ENCODE measurements at regions not wholly inside any gene's neighbourhood (a gene's known extent, or its start where the extent isn't known, plus 50 kb on each side); places are given as distances from the start of the nearest gene placed in this dataset.

- in situ Hi-C loops (cut with HindIII; ENCODE audit: low pct_unique_long_range_greater_than_20kb, low sequenced_read_pairs): no loop called here
- no peak for DNase-seq (ENCODE audit: low read depth)
These were observed 292.1 kb downstream of the DIPK2A start for GRCh38 chr3:144263706-144264105.

- in situ Hi-C loops (cut with HindIII; ENCODE audit: low pct_unique_long_range_greater_than_20kb, low sequenced_read_pairs): no loop called here
- DNase-seq (ENCODE audit: low read depth): no peak
These were observed 292.7 kb downstream of the DIPK2A start for GRCh38 chr3:144264350-144264749.

- in situ Hi-C loops (cut with HindIII; ENCODE audit: low pct_unique_long_range_greater_than_20kb, low sequenced_read_pairs): no loop called here
- DNase-seq (ENCODE audit: low read depth): no peak
These were observed 293.2 kb downstream of the DIPK2A start for GRCh38 chr3:144264794-144265193.

GRCh38 chr3:144265542-144266100 is 294.0 kb downstream of the DIPK2A start:
- in situ Hi-C loops (cut with HindIII; ENCODE audit: low pct_unique_long_range_greater_than_20kb, low sequenced_read_pairs): no loop called here
- DNase-seq (ENCODE audit: low read depth): no peak

GRCh38 chr3:144270100-144270499 is 298.5 kb downstream of the DIPK2A start:
- DNase-seq (ENCODE audit: low read depth): no peak
- in situ Hi-C loops (cut with HindIII; ENCODE audit: low pct_unique_long_range_greater_than_20kb, low sequenced_read_pairs): no loop called here

- peak; percentile 68 for DNase-seq (ENCODE audit: low read depth)
These were observed 301.1 kb downstream of the DIPK2A start for GRCh38 chr3:144272680-144273079.

GRCh38 chr3:144273601-144274000 is 302.0 kb downstream of the DIPK2A start:
- no peak for DNase-seq (ENCODE audit: low read depth)
- in situ Hi-C loops (cut with HindIII; ENCODE audit: low pct_unique_long_range_greater_than_20kb, low sequenced_read_pairs): no loop called here

More at GRCh38 chr3:144272680-144273079, 301.1 kb downstream of the DIPK2A start:
- in situ Hi-C loops (cut with HindIII; ENCODE audit: low pct_unique_long_range_greater_than_20kb, low sequenced_read_pairs): no loop called here

- in situ Hi-C loops (cut with HindIII; ENCODE audit: low pct_unique_long_range_greater_than_20kb, low sequenced_read_pairs): no loop called here
- no peak for DNase-seq (ENCODE audit: low read depth)
These were observed 303.4 kb downstream of the DIPK2A start for GRCh38 chr3:144275005-144275404.

- DNase-seq (ENCODE audit: low read depth): no peak
- in situ Hi-C loops (cut with HindIII; ENCODE audit: low pct_unique_long_range_greater_than_20kb, low sequenced_read_pairs): no loop called here
These were observed 310.7 kb downstream of the DIPK2A start for GRCh38 chr3:144282313-144282712.

GRCh38 chr3:144286235-144286910 is 314.8 kb downstream of the DIPK2A start:
- no peak for DNase-seq (ENCODE audit: low read depth)
- in situ Hi-C loops (cut with HindIII; ENCODE audit: low pct_unique_long_range_greater_than_20kb, low sequenced_read_pairs): no loop called here

- no peak for DNase-seq (ENCODE audit: low read depth)
- in situ Hi-C loops (cut with HindIII; ENCODE audit: low pct_unique_long_range_greater_than_20kb, low sequenced_read_pairs): no loop called here
These were observed 315.4 kb downstream of the DIPK2A start for GRCh38 chr3:144287001-144287400.

- DNase-seq (ENCODE audit: low read depth): no peak
- in situ Hi-C loops (cut with HindIII; ENCODE audit: low pct_unique_long_range_greater_than_20kb, low sequenced_read_pairs): no loop called here
These were observed 317.4 kb downstream of the DIPK2A start for GRCh38 chr3:144289057-144289456.

GRCh38 chr3:144294659-144295538 is 323.3 kb downstream of the DIPK2A start:
- in situ Hi-C loops (cut with HindIII; ENCODE audit: low pct_unique_long_range_greater_than_20kb, low sequenced_read_pairs): no loop called here
- DNase-seq (ENCODE audit: low read depth): no peak

- in situ Hi-C loops (cut with HindIII; ENCODE audit: low pct_unique_long_range_greater_than_20kb, low sequenced_read_pairs): no loop called here
- DNase-seq (ENCODE audit: low read depth): no peak
These were observed 324.0 kb downstream of the DIPK2A start for GRCh38 chr3:144295613-144296012.

- in situ Hi-C loops (cut with HindIII; ENCODE audit: low pct_unique_long_range_greater_than_20kb, low sequenced_read_pairs): no loop called here
- DNase-seq (ENCODE audit: low read depth): no peak
These were observed 325.2 kb downstream of the DIPK2A start for GRCh38 chr3:144296808-144297207.

- no peak for DNase-seq (ENCODE audit: low read depth)
- in situ Hi-C loops (cut with HindIII; ENCODE audit: low pct_unique_long_range_greater_than_20kb, low sequenced_read_pairs): no loop called here
These were observed 330.2 kb downstream of the DIPK2A start for GRCh38 chr3:144301863-144302262.

GRCh38 chr3:144307951-144308350 is 336.3 kb downstream of the DIPK2A start:
- no peak for DNase-seq (ENCODE audit: low read depth)
- in situ Hi-C loops (cut with HindIII; ENCODE audit: low pct_unique_long_range_greater_than_20kb, low sequenced_read_pairs): no loop called here

GRCh38 chr3:144308396-144308795 is 336.8 kb downstream of the DIPK2A start:
- DNase-seq (ENCODE audit: low read depth): no peak
- in situ Hi-C loops (cut with HindIII; ENCODE audit: low pct_unique_long_range_greater_than_20kb, low sequenced_read_pairs): no loop called here

- in situ Hi-C loops (cut with HindIII; ENCODE audit: low pct_unique_long_range_greater_than_20kb, low sequenced_read_pairs): no loop called here
- DNase-seq (ENCODE audit: low read depth): no peak
These were observed 341.1 kb downstream of the DIPK2A start for GRCh38 chr3:144312702-144313101.

Data from Caki2 (cell line).